Endothelial cell of umbilical vein (primary cell): ENCODE measurements at regions not wholly inside any gene's neighbourhood (a gene's known extent, or its start where the extent isn't known, plus 50 kb on each side); places are given as distances from the start of the nearest gene placed in this dataset.

Source experiments
- CTCF ChIP-seq, 2 donors: IDR thresholded peaks; 1 replicate in 1 of 2; 2 replicates in 1 of 2; pipeline ENCODE4 v1.5.1; 2011; ENCODE audit warnings: low read length in 2 of 2, mild to moderate bottlenecking in 2 of 2, moderate library complexity in 2 of 2, control low read depth in 1 of 2, inconsistent platforms in 1 of 2, low read depth in 1 of 2; ENCODE audit not compliant: insufficient read depth in 1 of 2; ENCODE audit errors: extremely low read depth in 1 of 2
- EZH2 ChIP-seq: IDR thresholded peaks from 2 replicates; pipeline ENCODE4 v1.6.1; 2012; ENCODE audit warnings: borderline replicate concordance, low read depth, mild to moderate bottlenecking, moderate library complexity, low read length, inconsistent platforms; ENCODE audit not compliant: severe bottlenecking
- FOS ChIP-seq: IDR thresholded peaks from 2 replicates; pipeline ENCODE4 v1.6.1; 2011; ENCODE audit warnings: mild to moderate bottlenecking, low read length, moderate library complexity, borderline replicate concordance; ENCODE audit not compliant: insufficient read depth
- GATA2 ChIP-seq: IDR thresholded peaks from 2 replicates; pipeline ENCODE4 v1.7.0; 2011; ENCODE audit warnings: low read depth, mild to moderate bottlenecking, moderate library complexity, mixed read lengths, low read length; ENCODE audit not compliant: insufficient read length, insufficient read depth
- JUN ChIP-seq: IDR thresholded peaks from 2 replicates; pipeline ENCODE4 v1.6.1; 2011; ENCODE audit warnings: borderline replicate concordance, low read depth; ENCODE audit not compliant: insufficient read length, insufficient read depth
- MAX ChIP-seq: IDR thresholded peaks from 2 replicates; pipeline ENCODE4 v1.6.1; 2011; ENCODE audit not compliant: insufficient read depth, insufficient read length
- MYC ChIP-seq: IDR thresholded peaks from one replicate; pipeline ENCODE4 v1.6.1; 2011; ENCODE audit warnings: mild to moderate bottlenecking, low read depth, low read length
- POLR2A ChIP-seq: IDR thresholded peaks from 2 replicates; pipeline ENCODE4 v1.6.1; 2012; ENCODE audit warnings: low read depth, mild to moderate bottlenecking, control low read depth, low read length
- POLR2AphosphoS5 ChIP-seq: IDR thresholded peaks from 2 replicates; pipeline ENCODE4 v1.6.1; 2012; ENCODE audit warnings: low read depth, mild to moderate bottlenecking, control low read depth, low read length, moderate library complexity; ENCODE audit not compliant: insufficient read depth

- TF ChIP-seq EZH2 = no peak
- no peak for TF ChIP-seq POLR2AphosphoS5
- no peak for TF ChIP-seq POLR2A
- no peak for TF ChIP-seq CTCF (IDR thresholded peaks at IDR 0.05; ENCODE audit: extremely low read depth in 1 of 2, insufficient read depth in 1 of 2, low read depth in 1 of 2, low read length in 2 of 2)
- TF ChIP-seq MAX = no peak
- TF ChIP-seq GATA2 = no peak
- TF ChIP-seq JUN = no peak
- no peak for TF ChIP-seq MYC
- no peak for TF ChIP-seq FOS
These were observed 243.0 kb upstream of the FOXQ1 start for GRCh38 chr6:1068905-1069304.
